GM19035 (cell line): ENCODE measurements at regions not wholly inside any gene's neighbourhood (a gene's known extent, or its start where the extent isn't known, plus 50 kb on each side); places are given as distances from the start of the nearest gene placed in this dataset.
"Not testable (repeated sequence)": the region's sequence is repeated elsewhere in the genome, so short reads cannot be mapped to it uniquely, and the experiment has no call there.

Experiments used
- ATAC-seq: cut with Tn5 transposase; IDR thresholded peaks from one replicate; pipeline ENCODE4 v1.9.1; 2021; ENCODE audit not compliant: unreplicated experiment

DNA sequence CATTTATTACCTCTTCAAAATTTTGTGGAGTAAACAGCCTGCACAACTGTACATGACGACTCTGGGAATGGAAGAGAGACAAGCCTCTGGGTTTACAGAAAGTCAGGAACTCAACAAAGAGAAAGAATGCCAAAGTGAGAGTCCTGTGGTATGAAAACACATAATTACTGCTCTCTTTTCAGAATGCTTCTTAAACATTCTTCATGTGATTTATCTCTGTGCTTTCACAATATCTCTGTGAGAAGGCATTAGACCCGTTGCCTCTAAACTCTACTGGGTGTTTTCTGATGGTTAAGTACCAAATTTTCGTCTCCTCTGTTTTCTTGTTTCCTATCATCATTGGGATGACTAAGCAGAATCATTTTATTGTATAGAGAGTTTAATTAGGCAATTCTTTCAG is 966.6 kb upstream of the SLIT2 start:
- ATAC-seq: no peak

DNA sequence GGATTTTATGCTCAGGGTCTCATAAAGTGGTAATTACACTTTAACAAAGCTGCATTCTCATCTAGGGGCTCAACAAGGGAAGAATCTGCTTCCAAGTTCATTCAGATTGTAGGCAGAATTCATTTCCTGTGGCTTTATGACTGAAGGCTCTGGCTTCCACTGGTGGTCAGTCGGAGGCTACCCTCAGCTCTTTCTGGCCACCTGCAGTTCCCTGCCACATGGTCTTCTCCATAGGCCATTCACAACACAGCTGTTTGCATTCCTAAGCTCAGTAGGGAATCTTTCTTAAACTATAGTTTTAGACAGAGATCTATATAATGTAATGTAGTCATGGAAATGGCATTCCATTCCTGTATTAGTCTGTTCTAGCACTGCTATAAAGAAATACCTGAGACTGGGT is 973.0 kb upstream of the SLIT2 start:
- ATAC-seq: no peak

DNA sequence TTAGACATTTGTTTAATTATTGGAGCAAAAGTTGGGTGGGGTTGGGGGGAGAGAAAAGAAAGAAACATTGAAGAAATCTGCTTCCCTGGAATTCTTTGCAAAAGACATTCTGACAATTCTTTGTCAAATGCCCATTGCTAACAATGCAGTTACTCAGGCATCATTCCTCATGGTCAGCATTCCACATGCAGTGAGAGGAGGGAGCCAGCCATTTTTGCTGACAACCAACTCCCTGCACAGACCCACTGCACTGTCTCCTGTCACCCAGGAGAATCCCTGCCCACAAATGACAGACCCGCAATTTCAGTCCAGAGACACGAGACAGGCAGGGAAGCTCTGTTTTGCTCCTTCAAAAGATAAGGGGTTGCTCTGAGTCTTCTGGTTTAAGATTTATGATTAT is 985.1 kb upstream of the SLIT2 start:
- no peak for ATAC-seq

DNA sequence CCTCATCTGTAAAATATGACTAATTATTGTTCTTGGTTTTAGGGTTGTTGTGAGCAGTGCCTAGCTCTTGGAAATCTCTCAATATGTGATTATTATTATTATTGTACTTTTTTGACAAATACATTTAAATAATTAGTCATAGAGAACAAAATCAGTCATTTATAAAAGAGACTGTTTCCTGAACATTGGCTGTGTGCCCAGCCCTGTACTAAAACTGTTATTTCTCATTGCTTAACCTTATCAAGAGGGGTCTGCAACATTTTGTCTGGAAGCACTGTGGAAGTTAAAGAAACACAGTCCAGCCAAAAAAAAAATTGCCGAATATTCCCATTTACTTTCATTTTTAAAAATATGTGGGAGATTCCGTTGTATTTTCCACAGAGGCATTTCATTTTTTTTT is 989.2 kb upstream of the SLIT2 start:
- no peak for ATAC-seq

DNA sequence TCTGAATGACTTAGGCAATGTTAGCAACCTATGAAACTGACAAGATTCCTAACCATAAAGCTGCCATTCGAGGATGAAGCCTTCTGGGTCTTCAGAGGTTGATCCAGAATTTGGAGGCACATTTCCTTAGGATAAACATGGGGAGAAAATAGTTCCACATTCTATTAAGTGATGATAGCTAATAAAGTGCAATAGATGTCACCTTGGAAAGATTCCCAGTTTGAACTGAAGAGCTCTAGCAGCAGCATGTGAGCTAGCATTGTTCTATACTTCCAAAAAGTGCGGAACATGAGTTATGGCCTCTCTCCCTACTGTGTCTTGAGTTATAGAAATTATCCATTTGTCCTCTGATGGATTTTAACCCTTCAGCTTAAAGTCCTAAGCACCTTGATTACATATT is 991.4 kb upstream of the SLIT2 start:
- ATAC-seq: no peak

DNA sequence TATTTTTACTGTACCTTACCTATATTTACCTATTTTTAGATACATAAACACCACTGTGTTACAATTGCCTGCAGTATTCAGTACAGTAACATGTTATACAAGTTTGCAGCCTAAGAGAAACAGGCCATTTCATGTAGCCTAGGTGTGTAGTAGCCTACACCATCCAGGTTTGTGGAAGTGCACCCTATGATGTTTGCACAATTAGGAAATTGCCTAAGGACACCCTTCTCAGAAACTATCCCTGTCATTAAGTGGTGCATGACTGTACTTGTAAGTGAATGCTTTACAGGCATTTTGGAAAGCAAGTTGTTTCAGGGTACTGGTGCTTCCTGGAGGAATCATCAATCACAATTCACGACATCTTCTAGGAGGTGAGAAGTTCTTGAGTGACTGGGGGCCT is 991.8 kb upstream of the SLIT2 start:
- ATAC-seq: no peak

DNA sequence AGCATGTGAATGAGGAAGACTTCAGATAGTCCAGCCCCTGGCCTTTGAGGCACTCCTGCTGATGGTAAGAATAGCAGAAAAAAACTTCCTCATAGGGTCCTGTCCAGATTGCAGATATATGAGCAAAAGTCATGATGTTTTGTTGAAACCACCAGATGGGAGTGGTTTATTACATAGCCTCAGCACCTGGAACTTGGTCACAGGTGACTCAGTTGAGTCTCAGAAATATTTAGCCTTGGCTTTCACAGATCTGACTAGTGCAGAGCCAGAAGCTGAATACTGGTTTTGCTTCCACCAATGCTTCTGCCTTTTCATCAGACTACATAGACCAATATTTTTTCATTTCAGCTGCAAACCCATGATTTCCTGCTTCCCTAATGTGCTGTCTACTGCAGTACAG is 994.9 kb upstream of the SLIT2 start:
- ATAC-seq: no peak

DNA sequence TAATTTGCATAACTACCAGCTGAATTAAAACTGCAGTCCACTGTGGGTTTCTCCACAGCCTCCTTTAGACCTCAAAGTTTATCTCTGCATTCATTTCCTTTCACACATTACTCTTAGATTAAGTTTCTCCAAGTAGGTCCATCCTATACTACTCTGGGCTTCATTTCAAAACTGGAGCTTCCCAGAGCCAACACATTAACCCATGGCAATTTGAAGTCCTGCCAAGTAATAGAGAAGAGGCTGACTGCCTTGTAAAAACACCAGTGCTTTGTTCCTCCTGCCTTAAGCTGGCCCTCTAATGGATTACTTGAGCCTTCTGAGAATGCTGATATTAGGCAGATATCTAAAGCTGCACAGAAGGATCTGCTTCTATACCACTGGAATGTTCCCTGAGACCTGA is 997.2 kb upstream of the SLIT2 start:
- ATAC-seq: no peak

DNA sequence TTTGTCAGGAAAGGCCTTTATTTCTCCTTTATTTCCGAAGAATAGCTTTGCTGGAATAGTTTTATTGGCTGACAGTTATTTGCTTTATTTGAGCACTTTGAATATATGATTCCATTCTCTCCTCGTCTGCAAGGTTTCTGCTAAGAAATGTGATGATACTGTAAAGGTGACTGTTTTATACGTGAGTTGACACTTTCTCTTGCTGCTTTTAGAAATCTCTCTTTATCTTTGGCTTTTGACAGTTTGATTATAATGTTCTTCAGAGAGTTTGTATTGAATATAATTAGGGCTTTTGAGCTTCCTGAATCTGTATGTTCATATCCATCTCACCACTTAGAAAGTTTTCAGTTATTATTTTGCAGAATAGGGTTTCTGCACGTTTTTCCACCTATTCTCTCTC is 1003.7 kb upstream of the SLIT2 start:
- no peak for ATAC-seq

DNA sequence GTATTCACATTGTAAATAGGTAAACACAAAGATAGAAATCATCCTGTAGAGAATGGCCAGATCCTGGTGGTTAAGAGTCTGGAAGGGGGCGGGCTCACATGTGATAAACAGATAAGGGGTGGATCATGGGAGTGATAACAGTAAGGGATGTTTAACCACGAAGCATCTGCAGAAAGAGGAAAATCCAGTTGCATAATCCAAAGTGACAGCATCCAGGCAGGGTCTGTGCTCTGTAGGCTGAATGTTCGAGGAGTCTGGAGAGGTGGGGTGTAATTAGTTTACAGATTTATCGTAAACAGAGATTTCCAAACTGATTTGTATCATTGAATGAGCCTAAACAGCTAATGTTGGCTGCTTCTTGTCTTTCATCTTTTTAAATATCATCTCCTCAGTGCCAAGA is 1009.8 kb upstream of the SLIT2 start:
- no peak for ATAC-seq

DNA sequence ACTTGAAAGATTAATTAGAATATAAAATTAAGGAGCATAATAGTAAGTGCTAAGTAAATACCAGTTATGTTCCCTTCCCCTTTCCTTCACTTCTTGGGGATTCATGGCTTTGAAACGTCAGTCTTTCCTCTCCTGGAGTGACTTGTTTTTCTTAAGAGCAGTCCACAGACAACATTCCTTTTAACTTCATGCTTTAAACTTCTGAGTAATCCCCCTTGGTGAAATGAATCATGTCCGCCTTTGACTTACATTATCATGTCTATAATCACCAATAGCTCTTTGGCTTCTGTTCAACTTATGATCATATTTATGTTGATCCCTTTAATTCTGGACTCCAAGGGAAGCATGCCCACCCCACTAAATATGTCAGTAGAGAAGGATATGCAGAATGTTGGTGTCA is 1012.1 kb upstream of the SLIT2 start:
- no peak for ATAC-seq

DNA sequence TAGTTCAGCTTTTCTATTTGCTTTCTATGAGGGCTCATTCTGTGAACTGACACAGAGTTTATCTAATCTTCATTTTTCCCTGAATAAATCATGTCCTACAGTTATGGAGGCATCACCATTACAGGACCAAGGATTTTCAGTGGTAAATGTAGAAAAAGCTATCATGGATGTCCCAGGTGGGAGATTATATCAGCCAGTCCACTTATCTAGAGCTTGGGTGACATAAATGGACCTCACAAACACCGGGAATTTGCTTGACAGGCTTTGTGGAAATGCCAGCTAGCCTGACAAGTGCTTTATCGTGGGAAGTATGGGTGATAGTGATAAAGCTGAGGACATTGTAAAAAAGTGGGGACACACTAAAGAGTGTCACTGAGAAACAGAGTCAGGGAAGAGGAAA is 1015.2 kb upstream of the SLIT2 start:
- ATAC-seq: no peak

DNA sequence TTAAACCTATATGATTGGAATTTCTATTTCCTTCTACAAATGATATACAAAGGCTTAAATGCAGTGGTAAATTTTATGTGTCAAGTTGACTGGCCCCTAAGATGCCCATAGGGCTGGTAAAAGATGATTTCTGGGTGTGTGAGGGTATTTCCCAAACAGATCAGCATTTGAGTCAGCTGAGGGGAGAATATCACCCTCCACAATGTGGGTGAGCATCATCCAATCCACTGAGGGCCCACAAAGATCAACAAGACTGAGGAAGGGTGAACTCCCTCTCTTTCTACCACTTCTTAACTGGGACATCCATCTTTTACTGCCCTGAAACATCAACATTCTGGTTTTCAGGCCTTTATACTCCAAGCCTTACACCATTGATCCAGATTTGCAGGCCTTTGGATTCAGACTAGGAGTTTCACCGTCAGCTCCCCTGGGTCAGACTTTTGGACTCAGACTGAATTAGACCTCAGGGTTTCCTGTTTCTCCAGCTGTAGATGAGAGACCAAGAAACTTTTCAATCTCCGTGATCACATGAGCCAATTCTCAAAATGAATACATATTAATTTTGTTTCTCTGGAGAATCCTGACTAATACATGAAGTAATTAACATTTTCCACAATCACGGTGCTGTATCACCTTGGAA is 1020.7 kb upstream of the SLIT2 start:
- ATAC-seq: no peak

DNA sequence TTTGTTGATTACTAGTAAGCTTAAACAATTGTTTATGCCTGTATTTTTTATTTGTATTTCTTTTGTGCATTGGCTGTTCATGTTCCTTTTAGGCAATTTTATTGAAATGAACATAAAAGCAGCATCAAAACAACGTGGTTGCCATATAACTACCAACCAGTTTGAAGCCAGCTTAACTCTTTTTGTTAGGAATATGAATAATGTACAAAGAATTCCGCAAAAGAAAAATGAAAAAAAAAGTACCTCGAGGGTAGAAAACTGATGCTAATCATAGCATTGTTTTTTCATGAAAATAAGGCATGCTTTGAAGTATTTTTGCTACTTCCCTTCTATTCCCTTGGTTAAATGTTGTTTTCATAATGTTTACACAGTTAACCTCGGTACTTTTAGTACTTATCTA is 1024.0 kb upstream of the SLIT2 start:
- no peak for ATAC-seq

DNA sequence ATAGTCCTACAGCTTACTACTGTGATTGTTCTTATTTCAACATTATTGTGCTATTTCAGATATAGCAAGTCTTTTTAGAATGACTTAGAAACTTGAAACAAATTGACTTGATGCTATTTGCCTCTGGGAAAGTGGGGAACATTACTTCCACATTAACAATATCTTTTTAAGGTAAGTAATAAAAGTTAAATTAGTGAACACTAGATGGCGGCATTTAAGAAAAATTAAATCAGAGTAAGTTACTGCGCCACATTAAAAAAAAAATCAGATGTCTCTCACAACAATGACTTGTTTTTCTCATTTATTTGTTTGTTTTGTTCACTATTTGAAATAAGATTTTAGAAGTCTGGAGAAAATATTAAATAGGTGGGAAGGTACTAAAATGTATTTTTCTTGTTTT is 1026.9 kb upstream of the SLIT2 start:
- ATAC-seq: no peak

DNA sequence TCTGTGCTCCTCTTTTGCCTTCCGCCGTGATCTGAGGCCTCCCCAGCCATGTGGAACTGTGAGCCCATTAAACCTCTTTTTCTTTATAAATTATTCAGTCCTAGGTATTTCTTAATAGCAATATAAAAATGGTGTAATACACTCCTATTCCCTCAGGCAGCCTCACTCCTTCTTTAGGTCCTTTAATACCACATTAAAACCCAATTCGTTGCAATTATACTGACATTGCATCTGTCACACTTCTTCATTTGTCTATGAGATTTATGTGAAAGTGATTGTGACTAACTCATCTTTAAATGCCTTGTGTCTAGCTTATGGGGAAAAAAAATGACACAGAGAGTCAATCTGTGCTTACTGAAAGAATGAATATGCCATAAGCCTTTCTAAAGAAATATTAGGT is 1035.2 kb upstream of the SLIT2 start:
- ATAC-seq: no peak

DNA sequence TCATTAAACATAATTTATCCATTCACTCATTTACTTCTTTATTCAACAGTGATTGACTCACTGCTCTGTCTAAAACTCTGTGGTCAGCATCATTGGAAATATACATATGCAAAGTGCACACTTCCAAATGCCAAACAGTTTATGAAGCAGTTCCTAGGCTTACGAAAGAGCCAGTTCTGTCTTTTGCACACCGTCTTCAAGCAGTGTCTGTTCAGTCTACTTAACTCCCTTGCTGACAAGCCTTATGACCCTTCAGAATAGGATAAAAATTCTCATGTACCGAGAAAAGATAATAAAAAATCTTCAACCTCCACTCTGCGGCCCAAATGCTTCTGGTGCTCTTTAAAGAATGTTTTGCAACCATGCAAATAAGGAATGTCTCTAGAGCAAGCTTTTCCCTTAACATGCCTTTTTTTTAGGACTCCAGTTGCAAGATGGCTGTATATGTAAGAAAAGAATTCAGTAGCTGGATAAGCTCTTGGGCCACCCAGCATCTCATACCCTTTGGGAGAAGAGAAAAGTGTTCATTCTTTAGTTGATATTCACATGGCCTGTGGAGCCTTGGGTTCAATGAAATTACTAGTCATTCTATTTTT is 1037.0 kb upstream of the SLIT2 start:
- no peak for ATAC-seq

DNA sequence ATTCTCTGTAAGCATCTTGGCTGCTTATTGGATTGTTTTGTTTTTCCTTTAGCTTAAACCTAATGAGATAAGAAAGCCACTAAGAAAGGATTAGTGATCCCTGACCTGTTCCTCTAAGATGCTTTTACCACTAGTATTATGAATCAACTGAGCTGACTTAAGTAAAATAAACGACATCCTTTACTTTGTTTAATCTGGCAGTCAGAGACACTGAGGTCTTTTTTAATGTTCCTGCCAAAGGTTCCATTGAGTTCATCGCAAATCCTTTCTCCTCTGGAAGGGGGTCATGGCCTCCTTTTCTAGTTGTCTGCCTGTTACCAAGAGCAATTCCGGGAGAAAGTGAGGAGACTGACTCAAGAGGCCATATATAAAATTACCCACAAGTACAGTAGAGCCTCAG is 1038.3 kb upstream of the SLIT2 start:
- no peak for ATAC-seq

DNA sequence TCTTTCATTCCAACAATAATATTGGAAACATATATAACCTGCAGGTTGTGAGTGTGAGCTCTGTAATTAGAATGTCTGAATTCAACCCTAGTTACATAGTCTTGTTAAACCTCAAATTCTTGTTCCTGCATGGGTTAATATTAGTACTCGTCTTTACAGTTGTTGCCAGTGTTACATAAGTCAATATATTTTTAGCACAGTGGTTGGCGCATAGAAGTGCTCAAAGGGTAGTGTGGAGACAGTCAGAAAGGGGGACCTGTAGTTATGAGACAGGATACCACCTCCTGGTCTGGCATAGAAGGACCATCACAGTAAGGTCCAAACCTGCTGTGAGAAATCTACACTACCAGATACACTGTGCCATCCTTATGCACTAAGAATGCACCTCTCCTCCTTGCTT is 1045.9 kb upstream of the SLIT2 start:
- ATAC-seq: no peak

DNA sequence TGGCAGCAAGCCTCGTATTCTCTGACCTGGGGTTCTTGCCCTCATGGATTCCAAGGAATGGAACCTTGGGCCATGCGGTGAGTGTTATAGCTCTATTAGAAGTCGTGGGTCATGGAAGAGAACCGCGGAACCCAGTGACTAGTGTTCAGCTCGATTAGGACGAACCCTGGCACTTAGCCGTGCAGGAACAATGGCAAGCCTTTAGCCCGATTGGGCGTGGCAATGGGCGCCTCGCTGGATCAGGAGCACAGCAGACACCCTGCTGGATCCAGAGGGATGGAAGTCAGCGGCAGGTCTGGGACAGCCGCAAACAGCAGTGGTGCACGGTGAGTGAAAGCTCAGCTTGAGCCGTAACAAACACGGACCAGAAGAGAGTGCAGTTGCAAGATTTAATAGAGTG is 1053.9 kb upstream of the SLIT2 start:
- not testable (repeated sequence) for ATAC-seq

DNA sequence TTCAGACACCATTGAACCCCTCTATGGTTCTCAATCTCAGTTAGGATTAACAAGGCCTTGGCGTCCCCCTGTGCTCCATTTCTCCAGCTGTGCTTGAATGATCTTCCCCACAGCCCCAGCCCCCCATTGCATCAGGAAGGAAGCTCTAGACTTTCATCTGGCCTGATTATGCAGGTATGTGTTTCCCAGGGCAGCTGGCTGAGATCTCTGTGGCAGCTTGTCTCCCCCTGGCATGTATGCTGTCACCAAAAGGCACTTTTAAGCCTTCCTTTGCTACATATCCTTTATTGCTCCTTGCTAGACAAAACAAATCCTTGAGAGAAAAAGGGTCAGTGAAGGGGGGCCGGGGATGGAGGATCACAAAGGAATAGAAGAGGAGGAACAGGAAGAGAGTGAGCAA is 1056.0 kb upstream of the SLIT2 start:
- ATAC-seq: no peak

DNA sequence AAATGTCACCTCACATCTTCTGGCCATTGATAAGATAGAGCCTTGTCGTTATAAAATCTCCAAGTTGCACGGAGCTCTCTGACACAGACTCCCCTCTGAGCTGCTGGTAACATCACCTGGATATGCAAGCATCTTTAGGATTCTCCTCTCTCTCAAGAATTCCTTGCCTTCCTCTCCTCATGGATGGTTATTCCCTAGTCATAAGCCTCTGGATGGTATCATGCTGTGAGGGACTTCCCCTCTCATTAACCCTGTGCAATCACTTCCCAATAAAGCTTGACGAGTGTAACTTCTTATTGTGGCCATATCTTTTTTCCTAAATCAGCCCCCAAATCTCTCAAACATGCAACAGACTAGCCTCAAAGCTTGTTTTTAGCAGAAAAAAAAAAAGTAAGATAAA is 1057.0 kb upstream of the SLIT2 start:
- ATAC-seq: no peak

DNA sequence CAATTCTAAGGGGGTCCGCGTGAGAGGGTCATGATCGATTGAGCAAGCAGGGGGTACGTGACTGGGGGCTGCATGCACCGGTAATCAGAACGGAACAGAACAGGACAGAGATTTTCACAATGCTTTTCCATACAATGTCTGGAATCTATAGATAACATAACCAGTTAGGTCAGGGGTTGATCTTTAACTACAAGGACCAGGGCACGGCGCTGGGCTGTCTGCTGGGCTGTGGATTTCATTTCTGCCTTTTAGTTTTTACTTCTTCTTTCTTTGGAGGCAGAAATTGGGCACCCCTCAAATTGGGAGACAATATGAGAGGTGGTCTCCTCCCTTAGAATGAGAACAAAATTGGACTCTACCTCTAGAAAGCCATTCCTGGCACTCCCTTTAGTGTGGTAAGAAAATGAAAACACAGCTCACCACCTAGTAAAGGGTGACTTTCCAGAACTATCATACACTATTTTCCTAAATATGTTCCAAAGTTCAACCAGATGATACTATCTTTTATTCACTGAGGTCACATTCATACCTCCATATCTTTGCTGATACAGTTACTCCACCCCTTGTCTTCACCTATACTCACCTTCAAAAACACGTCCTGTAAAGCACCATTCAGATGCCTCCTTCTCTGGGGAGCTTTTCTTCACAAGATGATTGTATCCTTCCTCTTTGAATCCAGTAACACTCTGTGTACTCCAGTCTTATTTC is 1058.3 kb upstream of the SLIT2 start:
- ATAC-seq: no peak
